ENCODE measurements at regions not wholly inside any gene's neighbourhood (a gene's known extent, or its start where the extent isn't known, plus 50 kb on each side); places are given as distances from the start of the nearest gene placed in this dataset.
"Not testable (repeated sequence)": the region's sequence is repeated elsewhere in the genome, so short reads cannot be mapped to it uniquely, and the experiment has no call there.

- H3K36me3 ChIP-seq (ENCODE audit: control insufficient read depth in 1 of 2, insufficient read depth in 2 of 2, low read length in 1 of 2) = no peaks in the 10 kb centered on the region
- H3K27ac ChIP-seq (ENCODE audit: low read depth in 1 of 2, low read length in 2 of 2) = no peak overlapping the region
- intact Hi-C loops (cut with DNase I) = no loop called here
- no peaks in the 10 kb centered on the region for H3K9me3 ChIP-seq (ENCODE audit: control insufficient read depth, low read length)
- no peaks in the 10 kb centered on the region for H3K27me3 ChIP-seq (ENCODE audit: control insufficient read depth in 1 of 2, insufficient read depth in 2 of 2, low read length in 1 of 2)
- ATAC-seq (ENCODE audit: low FRiP score) (no peak), DNase-seq (no peak)
- no peak overlapping the region for H3K4me3 ChIP-seq (ENCODE audit: low read length in 2 of 2)
- WGBS, 2 donors = 87 to 89% methylated on average over 4 of the region's 4 CpGs
- H3K4me1 ChIP-seq (ENCODE audit: control insufficient read depth in 1 of 2, insufficient read depth in 2 of 2, low read length in 2 of 2) = peaks cover 0 to 1% of the 10 kb centered on the region in 2 donors
Measured at GRCh38 chr6:78713564-78713963, 153.8 kb upstream of the IRAK1BP1 start.

DNA sequence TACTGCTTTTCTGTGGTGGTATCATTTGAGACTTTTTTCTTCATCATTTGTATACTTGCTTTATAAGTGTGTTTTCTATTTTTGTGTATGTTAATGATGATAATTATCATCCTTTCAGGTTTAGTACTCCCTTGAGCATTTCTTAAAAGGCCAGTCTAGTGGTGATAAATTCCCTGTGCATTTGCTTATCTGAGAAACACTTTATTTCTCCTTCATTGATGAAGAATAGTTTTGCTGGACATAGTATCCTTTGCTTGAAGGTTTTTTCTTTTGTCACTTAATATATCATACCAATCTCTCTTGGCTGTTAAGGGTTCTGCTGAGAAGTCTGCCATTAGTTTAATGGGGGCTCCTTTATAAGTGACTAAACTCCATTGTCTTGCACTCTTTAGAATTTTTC lies 123.2 kb upstream of the IRAK1BP1 start:
- Histone ChIP-seq H3K9me3 (ENCODE audit: control insufficient read depth, low read length) (no peaks in the 10 kb centered on the region), H3K27me3 (ENCODE audit: control insufficient read depth in 1 of 2, insufficient read depth in 2 of 2, low read length in 1 of 2) (no peaks in the 10 kb centered on the region), H3K27ac (ENCODE audit: low read depth in 1 of 2, low read length in 2 of 2) (no peak overlapping the region), H3K4me1 (ENCODE audit: control insufficient read depth in 1 of 2, insufficient read depth in 2 of 2, low read length in 2 of 2) (no peaks in the 10 kb centered on the region), H3K4me3 (ENCODE audit: low read length in 2 of 2) (no peak overlapping the region), H3K36me3 (ENCODE audit: control insufficient read depth in 1 of 2, insufficient read depth in 2 of 2, low read length in 1 of 2) (no peaks in the 10 kb centered on the region)
- DNase-seq = no peak
- intact Hi-C loops (cut with DNase I) = no loop called here
- ATAC-seq (ENCODE audit: low FRiP score) = no peak

GRCh38 chr6:78746457-78746856 lies 120.9 kb upstream of the IRAK1BP1 start:
- Histone ChIP-seq H3K27me3 (ENCODE audit: control insufficient read depth in 1 of 2, insufficient read depth in 2 of 2, low read length in 1 of 2) (no peaks in the 10 kb centered on the region), H3K9me3 (ENCODE audit: control insufficient read depth, low read length) (no peaks in the 10 kb centered on the region), H3K27ac (ENCODE audit: low read depth in 1 of 2, low read length in 2 of 2) (no peak overlapping the region), H3K4me3 (ENCODE audit: low read length in 2 of 2) (no peak overlapping the region), H3K4me1 (ENCODE audit: control insufficient read depth in 1 of 2, insufficient read depth in 2 of 2, low read length in 2 of 2) (no peaks in the 10 kb centered on the region), H3K36me3 (ENCODE audit: control insufficient read depth in 1 of 2, insufficient read depth in 2 of 2, low read length in 1 of 2) (no peaks in the 10 kb centered on the region)
- WGBS, 2 donors = 84 to 92% methylated on average over 2 of the region's 2 CpGs
- ATAC-seq (ENCODE audit: low FRiP score) = no peak
- intact Hi-C loops (cut with DNase I) = no loop called here
- no peak for DNase-seq

DNA sequence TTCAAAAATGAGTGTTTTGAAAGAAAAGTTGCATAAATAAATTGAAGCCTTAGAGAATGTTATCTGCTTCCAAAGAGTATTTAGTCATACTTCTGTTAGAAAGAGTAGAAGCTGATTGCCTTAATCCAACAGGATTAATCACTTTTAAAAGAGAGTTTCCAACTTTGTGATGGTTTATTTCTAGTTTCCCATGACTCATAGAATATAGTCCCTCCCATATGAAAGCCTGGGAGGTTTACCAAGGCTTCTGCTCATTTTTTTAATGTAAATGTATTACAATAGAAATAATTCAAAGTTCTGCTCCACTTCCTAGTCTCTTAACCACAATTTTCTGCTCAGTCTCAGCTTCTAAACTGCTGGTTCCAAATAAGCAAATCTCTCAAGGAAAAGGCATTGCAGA lies 118.0 kb upstream of the IRAK1BP1 start:
- Histone ChIP-seq H3K36me3 (ENCODE audit: control insufficient read depth in 1 of 2, insufficient read depth in 2 of 2, low read length in 1 of 2) (no peaks in the 10 kb centered on the region), H3K27ac (ENCODE audit: low read depth in 1 of 2, low read length in 2 of 2) (no peak overlapping the region), H3K27me3 (ENCODE audit: control insufficient read depth in 1 of 2, insufficient read depth in 2 of 2, low read length in 1 of 2) (no peaks in the 10 kb centered on the region), H3K4me1 (ENCODE audit: control insufficient read depth in 1 of 2, insufficient read depth in 2 of 2, low read length in 2 of 2) (no peaks in the 10 kb centered on the region), H3K4me3 (ENCODE audit: low read length in 2 of 2) (no peak overlapping the region), H3K9me3 (ENCODE audit: control insufficient read depth, low read length) (peaks cover 2% of the 10 kb centered on the region)
- intact Hi-C loops (cut with DNase I) = no loop called here
- DNase-seq (no peak), ATAC-seq (ENCODE audit: low FRiP score) (no peak)

DNA sequence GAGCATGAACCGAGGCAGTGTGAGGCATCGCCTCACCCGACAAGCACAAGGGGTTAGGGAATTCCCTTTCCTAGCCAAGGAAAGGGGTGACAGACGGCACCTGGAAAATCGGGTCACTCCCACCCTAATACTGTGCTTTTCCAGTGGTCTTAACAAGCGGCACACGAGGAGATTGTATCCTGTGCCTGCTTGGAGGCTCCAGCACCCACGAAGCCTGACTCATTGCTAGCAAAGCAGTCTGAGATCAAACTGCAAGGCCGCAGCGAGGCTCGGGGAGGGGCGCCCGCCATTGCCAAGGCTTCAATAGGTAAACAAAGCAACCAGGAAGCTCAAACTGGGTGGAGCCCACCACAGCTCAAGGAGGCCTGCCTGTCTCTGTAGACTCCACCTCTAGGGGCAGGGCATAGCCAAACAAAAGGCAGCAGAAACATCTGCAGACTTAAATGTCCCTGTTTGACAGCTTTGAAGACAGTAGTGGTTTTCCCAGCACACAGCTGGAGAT lies 109.0 kb upstream of the IRAK1BP1 start:
- 83 to 91% methylated on average over 12 to 13 of the region's 13 CpGs for WGBS, 2 donors
- H3K4me1 ChIP-seq (ENCODE audit: control insufficient read depth in 1 of 2, insufficient read depth in 2 of 2, low read length in 2 of 2); H3K9me3 ChIP-seq (ENCODE audit: control insufficient read depth, low read length); H3K27me3 ChIP-seq (ENCODE audit: control insufficient read depth in 1 of 2, insufficient read depth in 2 of 2, low read length in 1 of 2); intact Hi-C loops (cut with DNase I); H3K27ac ChIP-seq (ENCODE audit: low read depth in 1 of 2, low read length in 2 of 2); H3K4me3 ChIP-seq (ENCODE audit: low read length in 2 of 2); DNase-seq; H3K36me3 ChIP-seq (ENCODE audit: control insufficient read depth in 1 of 2, insufficient read depth in 2 of 2, low read length in 1 of 2); ATAC-seq (ENCODE audit: low FRiP score): not testable (repeated sequence)

DNA sequence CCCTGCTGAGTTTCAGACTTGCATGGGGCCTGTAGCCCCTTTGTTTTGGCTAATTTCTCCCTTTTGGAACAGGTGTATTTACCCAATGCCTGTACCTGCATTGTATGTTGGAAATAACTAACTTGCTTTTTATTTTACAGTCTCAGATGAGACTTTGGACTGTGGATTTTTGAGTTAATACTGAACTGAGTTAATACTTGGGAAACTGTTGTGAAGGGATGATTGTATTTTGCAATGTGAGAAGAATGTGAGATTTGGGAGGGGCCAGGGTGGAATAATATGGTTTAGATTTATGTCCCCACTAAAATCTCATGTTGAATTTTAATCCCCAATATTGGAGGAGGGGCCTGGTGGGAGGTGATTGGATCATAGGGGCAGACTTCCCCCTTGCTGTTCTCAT lies 99.1 kb upstream of the IRAK1BP1 start:
- Histone ChIP-seq H3K27ac (ENCODE audit: low read depth in 1 of 2, low read length in 2 of 2) (no peak overlapping the region), H3K4me1 (ENCODE audit: control insufficient read depth in 1 of 2, insufficient read depth in 2 of 2, low read length in 2 of 2) (no peaks in the 10 kb centered on the region), H3K4me3 (ENCODE audit: low read length in 2 of 2) (no peak overlapping the region), H3K9me3 (ENCODE audit: control insufficient read depth, low read length) (no peaks in the 10 kb centered on the region), H3K36me3 (ENCODE audit: control insufficient read depth in 1 of 2, insufficient read depth in 2 of 2, low read length in 1 of 2) (no peaks in the 10 kb centered on the region), H3K27me3 (ENCODE audit: control insufficient read depth in 1 of 2, insufficient read depth in 2 of 2, low read length in 1 of 2) (no peaks in the 10 kb centered on the region)
- ATAC-seq (ENCODE audit: low FRiP score) (no peak), DNase-seq (no peak)
- intact Hi-C loops (cut with DNase I) = no loop called here

- Histone ChIP-seq H3K27ac (ENCODE audit: low read depth in 1 of 2, low read length in 2 of 2) (no peak overlapping the region), H3K36me3 (ENCODE audit: control insufficient read depth in 1 of 2, insufficient read depth in 2 of 2, low read length in 1 of 2) (no peaks in the 10 kb centered on the region), H3K4me1 (ENCODE audit: control insufficient read depth in 1 of 2, insufficient read depth in 2 of 2, low read length in 2 of 2) (no peaks in the 10 kb centered on the region), H3K27me3 (ENCODE audit: control insufficient read depth in 1 of 2, insufficient read depth in 2 of 2, low read length in 1 of 2) (no peaks in the 10 kb centered on the region), H3K9me3 (ENCODE audit: control insufficient read depth, low read length) (no peaks in the 10 kb centered on the region), H3K4me3 (ENCODE audit: low read length in 2 of 2) (no peak overlapping the region)
- WGBS, 2 donors = 67 to 72% methylated on average over 5 of the region's 5 CpGs
- ATAC-seq (ENCODE audit: low FRiP score) = no peak
- no peak for DNase-seq
- intact Hi-C loops (cut with DNase I) = no loop called here
Measured at GRCh38 chr6:78770765-78771164, 96.6 kb upstream of the IRAK1BP1 start.

DNA sequence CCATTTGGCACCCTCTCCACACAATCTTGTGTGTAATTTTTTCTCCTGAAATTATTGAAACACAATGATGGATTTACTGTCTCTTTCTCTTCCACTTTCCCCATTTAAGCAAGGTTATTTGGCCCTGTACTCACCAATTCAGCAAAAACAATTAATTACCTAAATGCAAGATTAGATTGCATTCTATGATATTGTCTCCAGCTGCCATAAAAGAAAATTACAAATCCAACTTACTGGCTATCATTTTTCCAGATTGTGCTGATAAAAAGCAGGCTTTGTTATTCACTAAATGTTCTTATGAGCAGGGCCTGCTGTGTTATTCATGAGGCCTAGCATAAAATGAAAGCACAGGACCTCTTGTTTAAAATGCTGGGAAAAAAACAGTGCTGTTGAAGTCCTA lies 95.8 kb upstream of the IRAK1BP1 start:
- H3K36me3 ChIP-seq (ENCODE audit: control insufficient read depth in 1 of 2, insufficient read depth in 2 of 2, low read length in 1 of 2) = no peaks in the 10 kb centered on the region
- H3K27ac ChIP-seq (ENCODE audit: low read depth in 1 of 2, low read length in 2 of 2) = no peak overlapping the region
- intact Hi-C loops (cut with DNase I) = no loop called here
- no peak for DNase-seq
- no peak for ATAC-seq (ENCODE audit: low FRiP score)
- H3K4me3 ChIP-seq (ENCODE audit: low read length in 2 of 2) = no peak overlapping the region
- H3K27me3 ChIP-seq (ENCODE audit: control insufficient read depth in 1 of 2, insufficient read depth in 2 of 2, low read length in 1 of 2) = no peaks in the 10 kb centered on the region
- no peaks in the 10 kb centered on the region for H3K4me1 ChIP-seq (ENCODE audit: control insufficient read depth in 1 of 2, insufficient read depth in 2 of 2, low read length in 2 of 2)
- no peaks in the 10 kb centered on the region for H3K9me3 ChIP-seq (ENCODE audit: control insufficient read depth, low read length)

GRCh38 chr6:78781001-78781400 lies 86.3 kb upstream of the IRAK1BP1 start:
- no peaks in the 10 kb centered on the region for H3K9me3 ChIP-seq (ENCODE audit: control insufficient read depth, low read length)
- no peaks in the 10 kb centered on the region for H3K4me1 ChIP-seq (ENCODE audit: control insufficient read depth in 1 of 2, insufficient read depth in 2 of 2, low read length in 2 of 2)
- intact Hi-C loops (cut with DNase I) = no loop called here
- H3K36me3 ChIP-seq (ENCODE audit: control insufficient read depth in 1 of 2, insufficient read depth in 2 of 2, low read length in 1 of 2) = no peaks in the 10 kb centered on the region
- H3K27me3 ChIP-seq (ENCODE audit: control insufficient read depth in 1 of 2, insufficient read depth in 2 of 2, low read length in 1 of 2) = no peaks in the 10 kb centered on the region
- no peak overlapping the region for H3K27ac ChIP-seq (ENCODE audit: low read depth in 1 of 2, low read length in 2 of 2)
- no peak overlapping the region for H3K4me3 ChIP-seq (ENCODE audit: low read length in 2 of 2)
- DNase-seq (no peak), ATAC-seq (ENCODE audit: low FRiP score) (no peak)
- 95 to 96% methylated on average over 4 of the region's 4 CpGs for WGBS, 2 donors

All from aorta (tissue), 5 donors.